ENCODE measurements at regions not wholly inside any gene's neighbourhood (a gene's known extent, or its start where the extent isn't known, plus 50 kb on each side); places are given as distances from the start of the nearest gene placed in this dataset.

DNA sequence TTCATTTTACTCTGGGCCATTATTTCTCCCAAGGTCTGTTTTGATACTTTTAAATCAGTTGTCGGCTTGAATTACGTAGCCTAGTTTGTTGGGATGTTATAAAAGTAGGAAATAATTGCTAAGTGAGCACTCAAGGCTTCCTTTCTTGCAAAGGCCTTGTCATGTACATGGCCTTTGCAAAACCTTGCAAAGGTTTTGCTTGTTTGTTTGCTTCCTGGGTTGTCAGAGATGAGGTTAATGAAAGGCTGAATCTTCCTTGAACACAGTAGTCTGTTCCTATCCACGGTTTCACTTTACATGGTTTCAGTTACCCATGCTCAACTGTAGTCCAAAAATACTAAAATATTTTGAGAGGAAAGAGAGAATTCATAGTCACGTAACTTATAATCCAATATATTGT lies 113.5 kb downstream of the NAA11 start:
- TF ChIP-seq POLR2A (IDR thresholded peaks at IDR 0.05; ENCODE audit: low read length) (no peak), CTCF (IDR thresholded peaks at IDR 0.05) (no peak), HDAC2 (IDR thresholded peaks at IDR 0.05) (no peak), JUN (IDR thresholded peaks at IDR 0.05) (no peak), ZFP36 (IDR thresholded peaks at IDR 0.05; ENCODE audit: borderline replicate concordance, partially characterized antibody) (no peak), CHD4 (IDR thresholded peaks at IDR 0.05; ENCODE audit: borderline replicate concordance) (no peak), REST (IDR thresholded peaks at IDR 0.05) (no peak), EP300 (IDR thresholded peaks at IDR 0.05) (no peak), MAFK (IDR thresholded peaks at IDR 0.05; ENCODE audit: partially characterized antibody) (no peak)
- TF ChIP-seq, protein P1, sequence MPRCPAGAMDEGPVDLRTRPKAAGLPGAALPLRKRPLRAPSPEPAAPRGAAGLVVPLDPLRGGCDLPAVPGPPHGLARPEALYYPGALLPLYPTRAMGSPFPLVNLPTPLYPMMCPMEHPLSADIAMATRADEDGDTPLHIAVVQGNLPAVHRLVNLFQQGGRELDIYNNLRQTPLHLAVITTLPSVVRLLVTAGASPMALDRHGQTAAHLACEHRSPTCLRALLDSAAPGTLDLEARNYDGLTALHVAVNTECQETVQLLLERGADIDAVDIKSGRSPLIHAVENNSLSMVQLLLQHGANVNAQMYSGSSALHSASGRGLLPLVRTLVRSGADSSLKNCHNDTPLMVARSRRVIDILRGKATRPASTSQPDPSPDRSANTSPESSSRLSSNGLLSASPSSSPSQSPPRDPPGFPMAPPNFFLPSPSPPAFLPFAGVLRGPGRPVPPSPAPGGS (IDR thresholded peaks at IDR 0.05) = no peak
- TF ChIP-seq, protein P2, sequence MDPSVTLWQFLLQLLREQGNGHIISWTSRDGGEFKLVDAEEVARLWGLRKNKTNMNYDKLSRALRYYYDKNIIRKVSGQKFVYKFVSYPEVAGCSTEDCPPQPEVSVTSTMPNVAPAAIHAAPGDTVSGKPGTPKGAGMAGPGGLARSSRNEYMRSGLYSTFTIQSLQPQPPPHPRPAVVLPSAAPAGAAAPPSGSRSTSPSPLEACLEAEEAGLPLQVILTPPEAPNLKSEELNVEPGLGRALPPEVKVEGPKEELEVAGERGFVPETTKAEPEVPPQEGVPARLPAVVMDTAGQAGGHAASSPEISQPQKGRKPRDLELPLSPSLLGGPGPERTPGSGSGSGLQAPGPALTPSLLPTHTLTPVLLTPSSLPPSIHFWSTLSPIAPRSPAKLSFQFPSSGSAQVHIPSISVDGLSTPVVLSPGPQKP (IDR thresholded peaks at IDR 0.05; ENCODE audit: low read depth, low read length) = no peak

Measured in A549 (cell line).